Mesothelial cell of epicardium (in vitro differentiated cells): ENCODE measurements at regions not wholly inside any gene's neighbourhood (a gene's known extent, or its start where the extent isn't known, plus 50 kb on each side); places are given as distances from the start of the nearest gene placed in this dataset.
"Not testable (repeated sequence)": the region's sequence is repeated elsewhere in the genome, so short reads cannot be mapped to it uniquely, and the experiment has no call there.

Source experiments
- DNase-seq, 2 experiments: peaks; one replicate each; pipeline ENCODE4 v3.0.0; 2021; ENCODE audit warnings: low spot score in 2 of 2; ENCODE audit not compliant: unreplicated experiment in 2 of 2
- H3K27ac Mint-ChIP-seq: 2 replicates; pipeline ENCODE4 v1.8.0; 2021; ENCODE audit warnings: mixed read lengths
- H3K27me3 Mint-ChIP-seq: 2 replicates; pipeline ENCODE4 v1.8.0; 2021; ENCODE audit warnings: low read depth, mixed read lengths
- H3K36me3 Mint-ChIP-seq: 2 replicates; pipeline ENCODE4 v1.8.0; 2021; ENCODE audit warnings: mixed read lengths
- H3K4me1 Mint-ChIP-seq: 2 replicates; pipeline ENCODE4 v1.8.0; 2021; ENCODE audit warnings: mixed read lengths
- H3K4me3 Mint-ChIP-seq: 2 replicates; pipeline ENCODE4 v1.8.0; 2021; ENCODE audit warnings: mild to moderate bottlenecking, moderate library complexity, mixed read lengths
- H3K9me3 Mint-ChIP-seq: 2 replicates; pipeline ENCODE4 v1.8.0; 2021; ENCODE audit warnings: mixed read lengths
- CTCF ChIP-seq: fragments of 200-600 bp; sonication (generic); IDR thresholded peaks from one replicate; pipeline ENCODE4 v1.5.0; 2021; ENCODE audit warnings: antibody characterized with exemption; ENCODE audit not compliant: unreplicated experiment

GRCh38 chr12:105499205-105499604, 168.7 kb downstream of the C12orf75 start:
- Mint-ChIP-seq H3K9me3 (peaks cover 34% of the 10 kb centered on the region), H3K4me3 (no peak overlapping the region), H3K4me1 (peaks cover 14% of the 10 kb centered on the region), H3K36me3 (peaks cover 13% of the 10 kb centered on the region), H3K27me3 (no peaks in the 10 kb centered on the region), H3K27ac (no peak overlapping the region)
- no peak for DNase-seq
- no peak for TF ChIP-seq CTCF

- peaks cover 23% of the 10 kb centered on the region for H3K9me3 Mint-ChIP-seq
- not testable (repeated sequence) for H3K27ac Mint-ChIP-seq, DNase-seq, H3K4me3 Mint-ChIP-seq, H3K36me3 Mint-ChIP-seq, H3K27me3 Mint-ChIP-seq
- H3K4me1 Mint-ChIP-seq, result peaks cover 14% of the 10 kb centered on the region
Observed at GRCh38 chr12:105500676-105501075, 170.2 kb downstream of the C12orf75 start.

- peaks cover 12% of the 10 kb centered on the region for H3K9me3 Mint-ChIP-seq
- H3K36me3 Mint-ChIP-seq, result peaks cover 5% of the 10 kb centered on the region
- peak overlapping the region; percentile 34 for H3K27ac Mint-ChIP-seq
- TF ChIP-seq CTCF, result no peak
- H3K27me3 Mint-ChIP-seq, result no peaks in the 10 kb centered on the region
- DNase-seq, result no peak
- H3K4me1 Mint-ChIP-seq, result peaks cover 20% of the 10 kb centered on the region
- no peak overlapping the region for H3K4me3 Mint-ChIP-seq
Observed at GRCh38 chr12:105502426-105502930, 172.0 kb downstream of the C12orf75 start.

- peaks cover 8% of the 10 kb centered on the region for H3K9me3 Mint-ChIP-seq
- H3K27me3 Mint-ChIP-seq, result no peaks in the 10 kb centered on the region
- peaks cover 24% of the 10 kb centered on the region for H3K4me1 Mint-ChIP-seq
- H3K4me3 Mint-ChIP-seq, result no peak overlapping the region
- DNase-seq, result no peak
- H3K36me3 Mint-ChIP-seq, result peaks cover 2% of the 10 kb centered on the region
- no peak overlapping the region for H3K27ac Mint-ChIP-seq
- no peak for TF ChIP-seq CTCF
Observed at GRCh38 chr12:105503619-105504018, 173.1 kb downstream of the C12orf75 start.

- no peaks in the 10 kb centered on the region for H3K36me3 Mint-ChIP-seq
- no peak overlapping the region for H3K4me3 Mint-ChIP-seq
- peaks cover 24% of the 10 kb centered on the region for H3K4me1 Mint-ChIP-seq
- H3K27ac Mint-ChIP-seq, result no peak overlapping the region
- H3K9me3 Mint-ChIP-seq, result peaks cover 5% of the 10 kb centered on the region
- no peak for DNase-seq
- no peak for TF ChIP-seq CTCF
- no peaks in the 10 kb centered on the region for H3K27me3 Mint-ChIP-seq
Observed at GRCh38 chr12:105504286-105504685, 173.8 kb downstream of the C12orf75 start.

- H3K9me3 Mint-ChIP-seq, result no peaks in the 10 kb centered on the region
- H3K4me3 Mint-ChIP-seq, result no peak overlapping the region
- H3K4me1 Mint-ChIP-seq, result peaks cover 22% of the 10 kb centered on the region
- H3K36me3 Mint-ChIP-seq, result no peaks in the 10 kb centered on the region
- no peak for DNase-seq
- no peak for TF ChIP-seq CTCF
- H3K27ac Mint-ChIP-seq, result no peak overlapping the region
- H3K27me3 Mint-ChIP-seq, result no peaks in the 10 kb centered on the region
Observed at GRCh38 chr12:105506678-105507310, 176.3 kb downstream of the C12orf75 start.
